MM.1S (cell line): ENCODE measurements at regions not wholly inside any gene's neighbourhood (a gene's known extent, or its start where the extent isn't known, plus 50 kb on each side); places are given as distances from the start of the nearest gene placed in this dataset.

Source experiments
- CTCF ChIP-seq: fragments of 300-600 bp; sonication (generic); IDR thresholded peaks from 2 replicates; pipeline ENCODE4 v1.5.1; 2016; ENCODE audit warnings: antibody characterized with exemption, low read length, mixed read lengths
- EZH2phosphoT487 ChIP-seq: fragments of 300-600 bp; sonication (generic); IDR thresholded peaks from 2 replicates; pipeline ENCODE4 v1.6.1; 2018; ENCODE audit warnings: antibody characterized with exemption, low read length

GRCh38 chr12:83451189-83451588 is 764.5 kb downstream of the TMTC2 start:
- TF ChIP-seq CTCF, result no peak
- TF ChIP-seq EZH2phosphoT487, result no peak
